ENCODE measurements at regions not wholly inside any gene's neighbourhood (a gene's known extent, or its start where the extent isn't known, plus 50 kb on each side); places are given as distances from the start of the nearest gene placed in this dataset.
"Not testable (repeated sequence)": the region's sequence is repeated elsewhere in the genome, so short reads cannot be mapped to it uniquely, and the experiment has no call there.

GRCh38 chr6:81105998-81106397, 646.5 kb downstream of the TENT5A start:
- WGBS, 2 donors (ENCODE audit: low coverage in 1 of 2), result 40% methylated on average over 1 of the region's 1 CpG; no CpG with 5 or more reads in 1 of the 2 donors
- in situ Hi-C loops (cut with MboI; ENCODE audit: low pct_ligation_motif_present in 1 of 4, low pct_unique_long_range_greater_than_20kb in 1 of 4, low sequenced_read_pairs in 3 of 4) (no loop called here), intact Hi-C loops (cut with DNase I; ENCODE audit: low total_unique reads) (no loop called here)
- DNase-seq, result no peak
- Histone ChIP-seq H3K9me3 (no peaks in the 10 kb centered on the region), H3K27me3 (no peaks in the 10 kb centered on the region), H3K36me3 (no peaks in the 10 kb centered on the region), H3K4me1 (no peaks in the 10 kb centered on the region), H3K4me3 (no peak overlapping the region), H3K27ac (no peak overlapping the region)
- TF ChIP-seq POLR2AphosphoS5 (IDR thresholded peaks at IDR 0.05) (no peak), CTCF (IDR thresholded peaks at IDR 0.05) (no peak), EP300 (IDR thresholded peaks at IDR 0.05; ENCODE audit: low read depth) (no peak), POLR2A (IDR thresholded peaks at IDR 0.05) (no peak)

GRCh38 chr6:81098109-81098814, 654.2 kb downstream of the TENT5A start:
- no peak for DNase-seq
- WGBS, 2 donors (ENCODE audit: low coverage in 1 of 2), result 79 to 92% methylated on average over 8 to 20 of the region's 20 CpGs
- H3K27ac ChIP-seq, result no peak overlapping the region
- no peaks in the 10 kb centered on the region for H3K4me1 ChIP-seq
- no peak for TF ChIP-seq EP300 (IDR thresholded peaks at IDR 0.05; ENCODE audit: low read depth)
- no peak for TF ChIP-seq POLR2AphosphoS5 (IDR thresholded peaks at IDR 0.05)
- no peak for TF ChIP-seq POLR2A (IDR thresholded peaks at IDR 0.05)
- TF ChIP-seq CTCF (IDR thresholded peaks at IDR 0.05), result no peak
- no peaks in the 10 kb centered on the region for H3K27me3 ChIP-seq
- intact Hi-C loops (cut with DNase I; ENCODE audit: low total_unique reads), result no loop called here
- no peak overlapping the region for H3K4me3 ChIP-seq
- H3K36me3 ChIP-seq, result no peaks in the 10 kb centered on the region
- peaks cover 0 to 6% of the 10 kb centered on the region in 2 donors for H3K9me3 ChIP-seq
- in situ Hi-C loops (cut with MboI; ENCODE audit: low pct_ligation_motif_present in 1 of 4, low pct_unique_long_range_greater_than_20kb in 1 of 4, low sequenced_read_pairs in 3 of 4), result no loop called here

- H3K4me1 ChIP-seq; H3K27ac ChIP-seq; H3K9me3 ChIP-seq; H3K4me3 ChIP-seq; intact Hi-C loops (cut with DNase I; ENCODE audit: low total_unique reads); DNase-seq; H3K36me3 ChIP-seq; H3K27me3 ChIP-seq; in situ Hi-C loops (cut with MboI; ENCODE audit: low pct_ligation_motif_present in 1 of 4, low pct_unique_long_range_greater_than_20kb in 1 of 4, low sequenced_read_pairs in 3 of 4): not testable (repeated sequence)
- 74 to 80% methylated on average over 1 to 6 of the region's 6 CpGs for WGBS, 2 donors (ENCODE audit: low coverage in 1 of 2)
Observed at GRCh38 chr6:81096464-81096863, 656.0 kb downstream of the TENT5A start.

- Histone ChIP-seq H3K4me3 (no peak overlapping the region), H3K27ac (no peak overlapping the region), H3K4me1 (no peaks in the 10 kb centered on the region), H3K9me3 (no peaks in the 10 kb centered on the region), H3K27me3 (no peaks in the 10 kb centered on the region), H3K36me3 (no peaks in the 10 kb centered on the region)
- no peak for DNase-seq
- TF ChIP-seq POLR2A (IDR thresholded peaks at IDR 0.05) (no peak), EP300 (IDR thresholded peaks at IDR 0.05; ENCODE audit: low read depth) (no peak), POLR2AphosphoS5 (IDR thresholded peaks at IDR 0.05) (no peak), CTCF (IDR thresholded peaks at IDR 0.05) (no peak)
- intact Hi-C loops (cut with DNase I; ENCODE audit: low total_unique reads) (no loop called here), in situ Hi-C loops (cut with MboI; ENCODE audit: low pct_ligation_motif_present in 1 of 4, low pct_unique_long_range_greater_than_20kb in 1 of 4, low sequenced_read_pairs in 3 of 4) (no loop called here)
- 58 to 69% methylated on average over 4 to 5 of the region's 5 CpGs for WGBS, 2 donors (ENCODE audit: low coverage in 1 of 2)
Observed at GRCh38 chr6:81093051-81093450, 659.4 kb downstream of the TENT5A start.

- no peaks in the 10 kb centered on the region for H3K27me3 ChIP-seq
- H3K36me3 ChIP-seq, result no peaks in the 10 kb centered on the region
- no peak overlapping the region for H3K4me3 ChIP-seq
- no peak overlapping the region for H3K27ac ChIP-seq
- intact Hi-C loops (cut with DNase I; ENCODE audit: low total_unique reads), result no loop called here
- H3K4me1 ChIP-seq, result no peaks in the 10 kb centered on the region
- no peak for DNase-seq
- WGBS, 2 donors (ENCODE audit: low coverage in 1 of 2), result 63% methylated on average over 1 of the region's 1 CpG; no CpG with 5 or more reads in 1 of the 2 donors
- in situ Hi-C loops (cut with MboI; ENCODE audit: low pct_ligation_motif_present in 1 of 4, low pct_unique_long_range_greater_than_20kb in 1 of 4, low sequenced_read_pairs in 3 of 4), result no loop called here
- no peaks in the 10 kb centered on the region for H3K9me3 ChIP-seq
- TF ChIP-seq POLR2A (IDR thresholded peaks at IDR 0.05) (no peak), POLR2AphosphoS5 (IDR thresholded peaks at IDR 0.05) (no peak), CTCF (IDR thresholded peaks at IDR 0.05) (no peak), EP300 (IDR thresholded peaks at IDR 0.05; ENCODE audit: low read depth) (no peak)
Observed at GRCh38 chr6:81088145-81088544, 664.3 kb downstream of the TENT5A start.

Data from transverse colon (tissue), 4 donors.